Brain microvascular endothelial cell (primary cell): ENCODE measurements at regions not wholly inside any gene's neighbourhood (a gene's known extent, or its start where the extent isn't known, plus 50 kb on each side); places are given as distances from the start of the nearest gene placed in this dataset.

ENCODE experiments used
- DNase-seq: peaks from one replicate; pipeline ENCODE4 v3.0.0-alpha.2; 2020
- H3K27ac ChIP-seq: fragments of 250-450 bp; sonication (Bioruptor Pico); 2 replicates; pipeline ENCODE4 v1.5.1; 2020; ENCODE audit warnings: mild to moderate bottlenecking, moderate library complexity
- H3K27me3 ChIP-seq: fragments of 250-450 bp; sonication (Bioruptor Pico); replicated peaks from 2 replicates; pipeline ENCODE4 v1.5.1; 2020; ENCODE audit warnings: mild to moderate bottlenecking
- H3K36me3 ChIP-seq: fragments of 250-450 bp; sonication (Bioruptor Pico); replicated peaks from 2 replicates; pipeline ENCODE4 v1.5.1; 2020; ENCODE audit warnings: mild to moderate bottlenecking
- H3K4me3 ChIP-seq: 2 replicates; pipeline ENCODE4 v1.5.1; 2011; ENCODE audit warnings: low read depth, mild to moderate bottlenecking, control low read depth, low read length, moderate library complexity
- CTCF ChIP-seq: IDR thresholded peaks from 2 replicates; pipeline ENCODE4 v1.5.1; 2011; ENCODE audit warnings: low read depth, mild to moderate bottlenecking, moderate library complexity, low read length, control low read depth, inconsistent platforms; ENCODE audit errors: missing control alignments
- in situ Hi-C: cut with HindIII; loops from 2 replicates; pipeline ENCODE4 v1.10.0; 2017; ENCODE audit warnings: low sequenced_read_pairs, low pct_ligation_motif_present

GRCh38 chr6:41426888-41427641, 91.7 kb downstream of the NCR2 start:
- in situ Hi-C loops, result no loop called here

GRCh38 chr6:41427642-41428335, 92.4 kb downstream of the NCR2 start:
- H3K36me3 ChIP-seq, result no peaks in the 10 kb centered on the region
- no peak for TF ChIP-seq CTCF
- peak overlapping the region; percentile 33 for H3K4me3 ChIP-seq
- no peaks in the 10 kb centered on the region for H3K27me3 ChIP-seq
- DNase-seq, result no peak
- H3K27ac ChIP-seq, result no peak overlapping the region
- in situ Hi-C loops, result no loop called here

More at GRCh38 chr6:41426888-41427641, 91.7 kb downstream of the NCR2 start:
- TF ChIP-seq CTCF, result no peak
- Histone ChIP-seq H3K4me3 (peak overlapping the region; percentile 33), H3K27ac (no peak overlapping the region), H3K36me3 (no peaks in the 10 kb centered on the region), H3K27me3 (peaks cover 3% of the 10 kb centered on the region)
- no peak for DNase-seq

GRCh38 chr6:41428336-41428995, 93.1 kb downstream of the NCR2 start:
- H3K36me3 ChIP-seq, result no peaks in the 10 kb centered on the region
- H3K27me3 ChIP-seq, result no peaks in the 10 kb centered on the region
- DNase-seq, result no peak
- H3K4me3 ChIP-seq, result peak overlapping the region; percentile 20
- no peak overlapping the region for H3K27ac ChIP-seq
- in situ Hi-C loops, result no loop called here
- no peak for TF ChIP-seq CTCF

- Histone ChIP-seq H3K4me3 (no peak overlapping the region), H3K27ac (no peak overlapping the region), H3K27me3 (no peaks in the 10 kb centered on the region), H3K36me3 (no peaks in the 10 kb centered on the region)
- peak; percentile 19 for DNase-seq
- no peak for TF ChIP-seq CTCF
- in situ Hi-C loops, result no loop called here
These were observed 93.6 kb downstream of the NCR2 start for GRCh38 chr6:41428996-41429421.

GRCh38 chr6:41429506-41430504, 94.4 kb downstream of the NCR2 start:
- H3K36me3 ChIP-seq, result no peaks in the 10 kb centered on the region
- H3K27me3 ChIP-seq, result no peaks in the 10 kb centered on the region
- no peak for DNase-seq
- no peak for TF ChIP-seq CTCF
- in situ Hi-C loops, result no loop called here
- no peak overlapping the region for H3K4me3 ChIP-seq
- H3K27ac ChIP-seq, result no peak overlapping the region
